ENCODE measurements at regions not wholly inside any gene's neighbourhood (a gene's known extent, or its start where the extent isn't known, plus 50 kb on each side); places are given as distances from the start of the nearest gene placed in this dataset.
"Not testable (repeated sequence)": the region's sequence is repeated elsewhere in the genome, so short reads cannot be mapped to it uniquely, and the experiment has no call there.

DNA sequence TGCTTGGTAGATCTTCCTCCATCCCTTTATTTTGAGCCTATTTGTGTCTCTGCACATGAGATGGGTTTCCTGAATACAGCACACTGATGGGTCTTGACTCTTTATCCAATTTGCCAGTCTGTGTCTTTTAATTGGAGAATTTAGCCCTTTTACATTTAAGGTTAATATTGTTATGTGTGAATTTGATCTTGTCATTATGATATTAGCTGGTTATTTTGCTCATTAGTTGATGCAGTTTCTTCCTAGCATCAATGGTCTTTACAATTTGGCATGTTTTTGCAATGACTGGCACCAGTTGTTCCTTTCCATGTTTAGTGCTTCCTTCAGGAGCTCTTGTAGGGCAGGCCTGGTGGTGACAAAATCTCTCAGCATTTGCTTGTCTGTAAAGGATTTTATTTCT lies 72.4 kb downstream of the HNRNPD start:
- not testable (repeated sequence) for DNase-seq

- no peak for DNase-seq
Observed at GRCh38 chr4:82293304-82293703, 80.5 kb downstream of the HNRNPD start.

DNA sequence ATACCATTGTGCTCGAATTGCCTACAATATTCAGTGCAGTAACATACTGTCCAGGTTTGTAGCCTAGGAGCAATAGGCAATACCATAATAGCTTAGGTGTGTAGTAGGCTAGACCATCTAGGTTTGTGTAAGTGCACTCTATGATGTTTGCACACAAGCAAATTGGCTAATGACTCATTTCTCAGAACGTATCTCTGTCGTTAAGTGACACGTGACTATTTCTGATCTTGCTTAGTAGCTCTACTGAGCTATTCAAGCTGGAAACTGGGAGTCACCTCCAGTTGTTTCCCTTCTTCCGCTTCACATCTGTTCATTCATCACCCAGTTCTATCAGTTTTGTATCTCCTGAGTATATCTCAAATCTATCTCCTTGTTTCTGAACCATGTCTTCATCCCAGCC lies 86.1 kb downstream of the HNRNPD start:
- no peak for DNase-seq

DNA sequence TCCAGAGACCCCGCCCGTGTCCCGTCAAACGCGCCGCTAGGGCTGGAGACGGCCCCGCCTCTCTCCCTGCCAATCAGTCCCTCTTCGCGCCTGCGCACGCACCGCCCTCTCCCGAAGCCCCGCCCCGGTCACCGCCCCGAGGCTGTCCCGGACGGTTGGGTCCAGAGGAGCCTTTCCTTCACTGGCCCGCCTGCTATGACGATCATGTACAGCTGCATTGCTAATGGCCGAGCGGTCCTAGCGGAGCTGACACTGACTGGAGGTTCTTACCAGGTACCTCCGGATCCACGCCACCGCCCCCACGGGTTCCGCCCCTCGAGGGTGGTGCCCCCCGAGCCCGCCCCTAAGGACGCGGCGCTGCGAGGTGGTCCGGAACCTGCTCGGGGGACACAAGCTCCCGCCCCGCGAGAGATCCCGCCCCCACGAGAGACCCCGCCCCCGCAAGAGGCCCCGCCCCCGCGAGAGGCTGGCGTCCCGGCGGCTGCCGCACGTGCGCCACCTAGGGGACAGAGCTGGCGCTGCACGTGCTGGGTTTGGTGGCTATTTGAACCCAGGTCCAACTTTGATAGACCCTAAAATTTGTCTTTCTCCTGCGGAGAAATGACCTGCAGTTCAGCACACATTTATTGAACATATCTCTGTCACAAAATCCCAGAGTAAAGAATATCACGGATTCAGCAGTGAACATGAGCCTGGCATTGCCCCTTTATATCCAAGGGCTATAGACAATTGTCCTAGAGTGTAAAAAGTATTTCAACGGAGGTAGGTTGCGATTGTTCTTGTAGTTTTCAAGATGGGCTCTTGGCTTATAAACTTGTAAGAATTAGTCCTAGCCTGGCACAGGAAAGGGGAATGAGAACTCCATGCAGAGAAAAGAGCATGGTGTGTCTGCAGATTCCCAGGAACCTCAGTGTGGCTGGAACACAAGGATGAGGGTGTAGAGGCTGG lies 88.7 kb downstream of the HNRNPD start:
- peak; percentile 99 for DNase-seq

DNA sequence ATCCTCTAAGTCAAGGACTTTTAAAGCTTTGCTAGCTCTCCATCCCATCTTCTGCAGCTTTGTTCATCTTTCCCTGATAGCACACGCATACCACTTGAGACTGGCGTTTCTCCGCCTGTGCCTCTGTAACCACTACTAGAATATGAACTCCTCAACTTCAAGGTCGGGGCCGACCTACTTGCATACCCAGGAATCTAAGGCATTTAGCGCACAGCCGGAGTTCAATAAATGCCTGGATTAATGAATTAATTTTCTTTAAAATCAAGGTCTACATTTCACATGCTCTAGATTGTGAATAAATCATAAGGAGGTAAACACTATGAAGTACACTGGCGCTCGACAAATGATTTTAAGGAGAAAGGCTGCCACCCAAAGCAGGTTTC lies 89.3 kb downstream of the HNRNPD start:
- no peak for DNase-seq

DNA sequence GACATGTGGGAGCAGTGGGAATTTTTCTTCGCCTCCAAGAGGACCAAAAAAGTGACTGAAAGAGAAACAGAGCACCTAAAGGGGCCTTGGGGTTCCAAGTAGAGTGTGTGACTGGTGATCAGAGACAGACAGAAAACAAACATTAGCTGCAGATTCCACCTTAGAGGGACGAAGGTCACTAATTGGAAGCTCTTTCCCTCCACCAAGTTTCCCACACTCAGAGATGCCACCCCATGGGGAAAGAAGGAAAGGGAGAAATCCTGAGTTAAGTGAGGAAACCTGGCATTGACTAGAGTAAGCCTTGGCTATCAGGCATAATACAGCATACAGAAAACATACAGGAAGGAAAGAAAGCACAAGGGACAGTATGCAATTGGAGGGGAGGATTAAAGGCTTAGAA lies 90.9 kb downstream of the HNRNPD start:
- no peak for DNase-seq

GRCh38 chr4:82279550-82279949 lies 94.2 kb downstream of the HNRNPD start:
- DNase-seq, result not testable (repeated sequence)

DNA sequence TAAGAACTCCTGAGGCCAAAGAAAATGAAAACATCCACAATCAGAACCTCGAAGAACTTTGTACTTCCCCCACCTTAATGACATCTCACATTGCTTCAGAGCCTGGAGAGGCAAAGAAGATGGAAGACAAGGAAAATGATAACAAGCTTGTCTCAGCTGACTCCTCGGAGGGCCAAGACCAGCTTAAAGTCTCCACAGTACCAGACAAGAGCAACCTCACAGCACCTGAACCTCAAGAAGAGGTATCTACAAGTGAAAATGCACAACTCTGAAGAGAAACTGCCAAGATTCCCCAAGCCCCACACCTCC lies 97.5 kb downstream of the HNRNPD start:
- DNase-seq, result no peak

DNA sequence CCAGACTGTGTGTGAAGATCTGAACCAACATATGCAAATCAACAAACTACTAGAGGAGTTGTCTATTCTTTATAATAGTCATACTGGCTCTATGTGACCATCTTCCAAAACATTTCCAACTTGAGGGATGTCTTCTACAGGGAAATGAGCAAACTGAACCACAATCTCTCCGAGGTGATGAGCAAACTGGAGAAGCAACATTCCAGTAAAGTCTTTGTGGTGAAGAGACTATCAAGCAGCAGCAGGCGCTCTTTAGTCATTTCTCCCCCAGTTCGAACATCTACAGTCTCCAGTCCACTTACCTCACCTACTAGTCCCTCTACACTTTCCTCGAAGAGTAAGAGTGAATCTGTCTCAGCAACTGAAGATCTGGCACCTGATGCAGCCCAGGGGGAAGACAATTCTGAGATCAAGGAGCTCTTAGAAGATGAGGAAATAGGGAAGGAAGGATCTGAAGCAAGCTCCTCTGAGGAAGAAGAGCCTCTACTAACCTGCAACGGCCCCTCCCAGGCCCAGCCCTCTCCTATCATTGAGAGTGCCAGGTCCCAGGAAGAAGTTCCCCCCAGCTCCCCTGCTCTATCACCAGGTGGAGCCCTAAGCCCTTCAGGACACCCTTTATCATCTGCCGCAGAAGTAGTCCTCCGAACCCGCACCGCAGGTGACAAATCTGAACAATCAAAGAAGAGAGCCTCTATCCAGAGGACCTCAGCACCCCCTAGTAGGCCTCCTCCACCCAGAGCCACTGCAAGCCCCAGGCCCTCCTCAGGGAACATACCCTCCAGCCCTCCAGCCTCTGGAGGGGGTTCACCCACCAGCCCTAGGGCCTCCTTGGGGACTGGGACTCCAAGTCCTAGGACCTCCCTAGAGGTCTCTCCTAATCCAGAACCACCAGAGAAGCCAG lies 98.1 kb downstream of the HNRNPD start:
- no peak for DNase-seq

DNA sequence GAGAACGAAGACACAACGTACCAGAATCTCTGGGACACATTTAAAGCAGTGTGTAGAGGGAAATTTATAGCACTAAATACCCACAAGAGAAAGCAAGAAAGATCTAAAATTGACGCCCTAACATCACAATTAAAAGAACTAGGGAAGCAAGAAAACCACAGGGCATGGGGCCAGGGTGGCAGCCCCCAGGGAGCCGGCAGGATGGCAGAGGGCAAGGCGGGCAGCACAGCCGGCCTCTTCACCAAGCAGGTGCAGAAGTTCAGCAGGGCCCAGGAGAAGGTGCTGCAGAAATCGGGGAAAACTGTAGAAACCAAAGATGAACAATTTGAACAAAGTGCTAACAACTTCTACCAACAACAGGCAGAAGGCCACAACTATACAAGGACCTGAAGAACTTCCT lies 99.1 kb downstream of the HNRNPD start:
- not testable (repeated sequence) for DNase-seq

GRCh38 chr4:82272523-82272922 lies 101.3 kb downstream of the HNRNPD start:
- DNase-seq, result not testable (repeated sequence)

GRCh38 chr4:82271915-82272480 lies 101.8 kb downstream of the HNRNPD start:
- DNase-seq, result not testable (repeated sequence)

DNA sequence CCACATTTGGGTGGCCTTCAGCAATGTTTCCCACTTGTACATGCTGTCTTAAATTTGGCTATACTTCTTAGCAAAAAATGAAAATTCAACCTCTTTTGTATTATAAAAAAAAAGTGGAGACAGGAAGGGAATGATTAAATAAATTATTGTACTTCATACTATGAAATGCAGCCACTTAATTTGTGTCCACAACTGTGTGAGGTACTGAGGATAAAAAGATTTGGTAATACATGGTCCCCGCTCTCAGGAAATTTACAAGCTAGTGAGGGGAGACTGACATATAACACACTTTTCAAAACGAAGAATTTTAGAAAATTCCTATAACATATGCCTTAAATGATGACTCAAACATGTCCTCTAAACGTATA lies 105.0 kb downstream of the HNRNPD start:
- DNase-seq, result no peak

DNA sequence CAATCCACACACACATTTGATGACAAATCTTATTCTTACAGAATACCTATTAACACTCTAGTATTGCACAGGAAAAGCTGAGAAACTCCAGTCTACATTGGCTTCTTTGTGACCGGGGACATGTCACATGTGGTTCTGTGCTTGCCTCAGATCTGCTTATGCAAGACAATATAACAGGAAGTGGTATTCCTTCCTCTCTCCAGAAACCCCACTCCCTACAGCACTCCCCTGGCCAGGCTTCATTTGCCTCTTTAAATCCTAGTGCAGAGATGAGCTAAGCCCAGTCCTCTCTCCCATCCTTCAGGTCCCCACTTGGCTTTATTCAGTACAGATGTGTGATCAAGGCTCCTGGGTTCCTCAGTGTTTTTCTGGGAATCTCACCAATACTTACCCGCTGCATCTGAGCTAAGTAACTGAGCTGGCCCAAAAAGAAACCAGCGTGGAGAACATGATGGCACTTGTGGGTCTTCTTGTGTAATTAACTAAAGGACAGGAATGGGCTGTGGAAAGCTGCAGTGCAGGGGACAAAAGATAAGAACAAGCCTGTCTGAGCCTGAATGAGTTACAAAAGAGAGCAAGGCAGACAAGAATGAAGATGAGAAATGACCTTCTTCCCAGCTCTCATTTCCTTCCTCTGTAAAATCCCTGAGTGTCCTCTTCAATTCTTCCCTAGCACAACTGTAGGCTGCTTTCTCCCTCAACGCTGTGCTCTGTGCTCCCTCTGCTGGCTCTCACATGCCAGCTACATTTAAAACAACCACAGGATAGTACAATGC lies 105.6 kb downstream of the HNRNPD start:
- DNase-seq, result peak; percentile 58

DNA sequence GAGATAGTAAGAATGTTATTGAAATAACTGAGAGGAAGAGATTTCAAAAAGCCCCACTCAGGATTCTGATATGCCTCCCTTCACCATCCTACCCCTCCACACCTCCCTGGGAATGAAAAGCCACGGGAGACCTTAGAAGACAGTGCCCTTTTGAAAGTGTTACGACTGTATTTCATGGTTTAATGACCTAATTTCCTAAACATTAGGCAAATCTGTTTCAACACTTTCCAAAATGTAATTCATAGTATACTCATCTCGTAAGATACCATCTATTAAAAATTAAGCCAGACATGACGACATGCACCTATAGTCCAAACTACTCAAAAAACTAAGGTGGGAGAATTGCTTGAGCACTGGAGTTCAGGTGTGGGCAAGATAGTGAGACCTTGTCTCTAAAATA lies 106.3 kb downstream of the HNRNPD start:
- DNase-seq, result no peak

DNA sequence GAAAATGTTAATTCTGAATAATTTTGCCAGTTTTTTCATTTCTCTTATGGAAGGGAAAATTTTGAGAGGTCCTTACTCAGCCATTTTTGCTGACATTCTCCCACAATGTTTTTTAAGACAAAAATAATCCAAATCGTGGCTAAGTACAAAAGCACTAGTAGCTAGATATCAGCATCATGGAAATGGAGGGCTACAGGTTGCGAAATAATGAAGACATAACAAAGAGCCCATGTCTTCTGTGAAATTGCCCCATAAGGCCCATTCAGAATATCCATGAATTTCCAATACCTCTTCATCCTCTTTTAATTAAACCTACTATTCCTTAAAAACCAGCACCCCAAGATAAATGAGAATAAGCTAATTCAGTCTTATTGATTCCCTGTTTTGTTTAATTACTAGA lies 107.4 kb downstream of the HNRNPD start:
- DNase-seq, result no peak

- no peak for DNase-seq
Observed at GRCh38 chr4:82261084-82261483, 112.7 kb downstream of the HNRNPD start.

DNA sequence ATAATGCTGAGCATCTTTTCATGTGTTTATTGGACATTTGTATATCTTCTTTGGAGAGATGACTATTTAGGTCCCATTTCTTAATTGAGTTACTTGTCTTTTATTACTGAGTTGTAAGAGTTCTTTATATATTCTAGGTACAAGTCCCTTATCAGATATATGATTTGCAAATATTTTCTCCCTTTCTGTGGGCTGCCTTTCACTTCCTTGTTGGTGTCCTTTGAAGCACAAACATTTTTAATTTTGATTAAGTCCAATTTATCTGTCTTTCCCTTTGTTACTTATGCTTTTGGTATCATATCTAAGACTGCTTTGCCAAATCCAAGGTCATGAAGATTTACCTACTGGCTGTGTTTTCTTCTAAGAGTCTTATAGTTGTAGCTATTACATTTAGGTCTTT lies 113.2 kb downstream of the HNRNPD start:
- DNase-seq, result no peak

DNA sequence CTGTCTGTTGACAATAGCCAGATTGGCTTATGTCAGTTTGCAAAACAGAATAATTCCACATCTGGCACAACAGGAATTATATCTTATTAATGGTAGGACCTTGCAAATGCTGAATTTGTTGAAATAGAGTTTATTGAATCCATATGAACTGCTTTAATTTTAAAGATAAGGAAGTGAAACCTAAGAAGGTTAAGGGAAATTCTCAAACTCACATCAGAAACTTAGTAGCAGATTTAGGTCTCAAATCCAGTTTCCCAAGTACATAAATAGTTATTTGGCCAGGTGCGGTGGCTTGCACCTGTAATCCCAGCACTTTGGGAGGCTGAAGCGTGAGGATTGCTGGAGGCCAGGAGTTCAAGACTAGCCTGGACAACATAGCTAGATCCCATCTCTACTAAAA lies 117.1 kb downstream of the HNRNPD start:
- DNase-seq, result no peak

DNA sequence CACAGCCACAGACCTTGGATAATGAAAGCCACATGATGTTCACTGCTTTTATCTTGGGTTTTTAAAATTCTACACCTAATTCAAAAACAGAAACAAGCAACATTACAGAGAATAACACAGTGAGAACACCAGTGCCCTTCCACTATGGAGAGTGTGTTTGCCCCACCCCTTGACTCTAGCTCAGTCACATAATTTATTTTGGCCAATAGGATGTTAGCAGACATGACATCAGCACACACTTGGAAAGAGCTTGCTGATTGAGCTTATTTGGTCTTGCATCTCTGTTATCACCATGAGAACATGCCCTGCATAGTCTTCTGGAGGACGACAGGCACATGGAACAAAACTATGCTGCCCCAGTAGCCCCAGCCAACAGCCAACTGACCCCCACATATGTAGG lies 118.1 kb downstream of the HNRNPD start:
- no peak for DNase-seq

GRCh38 chr4:82248903-82249632 lies 124.7 kb downstream of the HNRNPD start:
- no peak for DNase-seq

DNA sequence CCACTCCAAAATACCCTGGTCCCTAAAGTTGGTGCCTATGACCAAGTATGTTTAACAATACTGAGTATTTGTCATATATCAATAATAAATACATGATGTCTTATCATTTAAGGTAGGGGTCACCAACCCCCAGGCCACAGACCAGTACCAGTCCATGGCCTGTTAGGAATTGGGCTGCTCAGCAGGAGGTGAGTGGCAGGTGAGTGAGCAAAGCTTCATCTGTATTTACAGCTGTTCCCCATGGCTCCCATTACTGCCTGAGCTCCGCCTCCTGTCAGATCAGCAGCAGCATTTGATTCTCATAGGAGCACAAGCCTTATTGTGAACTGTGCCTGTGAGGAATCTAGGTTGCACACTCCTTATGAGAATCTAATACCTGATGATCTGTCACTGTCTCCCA lies 126.2 kb downstream of the HNRNPD start:
- no peak for DNase-seq
